ENCODE measurements at regions not wholly inside any gene's neighbourhood (a gene's known extent, or its start where the extent isn't known, plus 50 kb on each side); places are given as distances from the start of the nearest gene placed in this dataset.

DNA sequence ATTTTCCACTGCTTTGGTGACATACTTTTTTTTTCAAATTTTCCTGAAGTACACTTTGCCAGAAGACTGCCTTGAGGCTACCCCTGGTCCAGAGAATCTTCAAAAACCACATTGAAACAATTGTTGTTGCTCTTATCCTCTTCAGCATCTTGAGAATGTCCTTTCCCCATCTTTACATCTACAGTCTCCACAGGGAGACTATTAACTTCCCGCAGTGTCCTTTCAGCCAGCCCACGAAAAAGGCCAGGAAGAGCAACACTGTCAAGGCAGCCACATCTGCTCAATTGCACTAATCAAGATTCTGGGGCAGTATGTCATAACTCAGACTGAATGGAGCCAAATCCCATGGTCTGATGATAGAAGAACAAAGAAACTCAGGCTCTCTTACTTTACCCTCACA is 148.3 kb downstream of the ENC1 start:
- no TSS peak for BruUV-seq (replicated peaks)
- H3F3A ChIP-seq (ENCODE audit: low read length, unreplicated experiment): no peaks in the 10 kb centered on the region

DNA sequence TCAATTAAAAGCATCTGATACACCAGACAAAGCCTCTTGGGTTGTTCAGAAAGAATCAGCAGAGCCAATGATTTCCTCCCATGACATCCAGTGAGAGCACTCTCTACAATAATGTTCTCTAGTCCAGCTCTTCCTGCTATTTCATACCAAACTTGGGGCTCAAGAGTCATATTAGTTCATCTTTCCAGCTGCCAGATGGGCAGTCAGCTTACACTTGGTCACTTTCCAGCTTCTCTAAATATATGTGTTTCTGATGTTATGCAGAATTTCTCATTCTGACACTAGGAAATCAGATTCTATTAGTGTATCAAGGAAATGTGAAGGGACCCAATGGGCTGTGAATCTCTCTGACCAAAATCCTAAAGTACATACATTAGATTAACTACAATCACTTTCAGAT is 148.9 kb downstream of the ENC1 start:
- Histone ChIP-seq H4K20me1 (ENCODE audit: low read length) (no peaks in the 10 kb centered on the region), H3K27ac (ENCODE audit: low read length) (no peak overlapping the region), H3F3A (ENCODE audit: low read length, unreplicated experiment) (no peaks in the 10 kb centered on the region), H3K9ac (ENCODE audit: low read length) (no peak overlapping the region), H3K4me3 (ENCODE audit: low read length) (no peak overlapping the region), H3K9me2 (replicated peaks; ENCODE audit: low read length) (no peaks in the 10 kb centered on the region), H3K79me2 (ENCODE audit: low read length) (no peaks in the 10 kb centered on the region), H3K4me2 (ENCODE audit: low read length) (no peak overlapping the region), H3K36me3 (ENCODE audit: low read depth, low read length) (no peaks in the 10 kb centered on the region), H3K9me3 (ENCODE audit: low read length) (no peaks in the 10 kb centered on the region), H3K4me1 (ENCODE audit: insufficient read depth, low read length) (peaks cover 3% of the 10 kb centered on the region; the same call in 1 of the 2 replicates), H3K27me3 (ENCODE audit: low read length) (no peaks in the 10 kb centered on the region), H2AFZ (ENCODE audit: low read length) (no peak overlapping the region)
- BruUV-seq (replicated peaks): no TSS peak
- CTCF ChIA-PET: no interaction called here
- TF ChIP-seq EZH2phosphoT487 (IDR thresholded peaks at IDR 0.05; ENCODE audit: borderline replicate concordance, low read length) (no peak), CTCF (conservative IDR thresholded peaks at IDR 0.05; ENCODE audit: low read depth, low read length) (no peak), EZH2 (IDR thresholded peaks at IDR 0.05; ENCODE audit: low read length, unreplicated experiment) (no peak)
- POLR2A ChIA-PET (ENCODE audit: unreplicated experiment): interaction anchor here (0.6 kb wide), 1 partner anchor 50 kb away, joined by 3 read pairs; no protein-coding TSS in a partner anchor
- ATAC-seq: no peak
- no peak for DNase-seq
- intact Hi-C loops (cut with micrococcal nuclease): no loop called here

More for the DNA sequence above, 148.3 kb downstream of the ENC1 start:
- no peak for ATAC-seq
- H3K9ac ChIP-seq (ENCODE audit: low read length): no peak overlapping the region
- no peaks in the 10 kb centered on the region for H3K79me2 ChIP-seq (ENCODE audit: low read length)
- no peak overlapping the region for H3K27ac ChIP-seq (ENCODE audit: low read length)
- ChIA-PET CTCF (no interaction called here), POLR2A (ENCODE audit: unreplicated experiment) (interaction anchor here (0.6 kb wide), 1 partner anchor 51 kb away, joined by 3 read pairs; no protein-coding TSS in a partner anchor)
- H2AFZ ChIP-seq (ENCODE audit: low read length): no peak overlapping the region
- H3K4me3 ChIP-seq (ENCODE audit: low read length): no peak overlapping the region
- intact Hi-C loops (cut with micrococcal nuclease): no loop called here
- no peaks in the 10 kb centered on the region for H3K9me2 ChIP-seq (replicated peaks; ENCODE audit: low read length)
- no peaks in the 10 kb centered on the region for H3K36me3 ChIP-seq (ENCODE audit: low read depth, low read length)
- no peaks in the 10 kb centered on the region for H3K27me3 ChIP-seq (ENCODE audit: low read length)
- TF ChIP-seq CTCF (conservative IDR thresholded peaks at IDR 0.05; ENCODE audit: low read depth, low read length): no peak
- TF ChIP-seq EZH2 (IDR thresholded peaks at IDR 0.05; ENCODE audit: low read length, unreplicated experiment): no peak
- TF ChIP-seq EZH2phosphoT487 (IDR thresholded peaks at IDR 0.05; ENCODE audit: borderline replicate concordance, low read length): no peak
- no peak for DNase-seq
- H3K9me3 ChIP-seq (ENCODE audit: low read length): no peaks in the 10 kb centered on the region
- H3K4me2 ChIP-seq (ENCODE audit: low read length): no peak overlapping the region
- peaks cover 3% of the 10 kb centered on the region; the same call in 1 of the 2 replicates for H3K4me1 ChIP-seq (ENCODE audit: insufficient read depth, low read length)
- no peaks in the 10 kb centered on the region for H4K20me1 ChIP-seq (ENCODE audit: low read length)

DNA sequence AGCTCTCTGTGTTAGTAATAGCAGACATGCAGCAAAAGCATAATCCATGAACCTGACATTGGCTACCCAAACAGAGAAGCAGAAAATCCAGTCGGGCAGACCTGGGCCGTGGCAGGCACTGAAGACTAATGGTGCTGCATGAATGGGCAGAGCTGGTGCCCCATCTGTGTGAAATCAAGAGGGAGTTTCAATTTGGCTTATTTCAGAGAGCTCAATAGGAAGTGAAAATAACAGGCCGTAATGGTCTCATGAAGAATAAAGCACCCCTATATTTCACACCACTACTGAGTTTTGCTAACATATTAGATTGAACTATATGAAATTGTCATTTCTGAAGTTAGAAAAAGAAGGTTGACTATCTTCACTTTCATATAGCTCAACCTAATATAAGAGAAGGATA is 149.7 kb downstream of the ENC1 start:
- no peak overlapping the region for H2AFZ ChIP-seq (ENCODE audit: low read length)
- H3K79me2 ChIP-seq (ENCODE audit: low read length): no peaks in the 10 kb centered on the region
- no peak for DNase-seq
- H3K27ac ChIP-seq (ENCODE audit: low read length): no peak overlapping the region
- TF ChIP-seq EZH2 (IDR thresholded peaks at IDR 0.05; ENCODE audit: low read length, unreplicated experiment) (no peak), EZH2phosphoT487 (IDR thresholded peaks at IDR 0.05; ENCODE audit: borderline replicate concordance, low read length) (no peak), CTCF (conservative IDR thresholded peaks at IDR 0.05; ENCODE audit: low read depth, low read length) (no peak)
- H3K4me1 ChIP-seq (ENCODE audit: insufficient read depth, low read length): peaks cover 3% of the 10 kb centered on the region; the same call in 1 of the 2 replicates
- no peaks in the 10 kb centered on the region for H3K36me3 ChIP-seq (ENCODE audit: low read depth, low read length)
- no peak overlapping the region for H3K4me2 ChIP-seq (ENCODE audit: low read length)
- ChIA-PET POLR2A (ENCODE audit: unreplicated experiment) (no interaction called here), CTCF (no interaction called here)
- no peak overlapping the region for H3K9ac ChIP-seq (ENCODE audit: low read length)
- H3F3A ChIP-seq (ENCODE audit: low read length, unreplicated experiment): no peaks in the 10 kb centered on the region
- H3K27me3 ChIP-seq (ENCODE audit: low read length): no peaks in the 10 kb centered on the region
- intact Hi-C loops (cut with micrococcal nuclease): no loop called here
- H3K9me2 ChIP-seq (replicated peaks; ENCODE audit: low read length): no peaks in the 10 kb centered on the region
- H4K20me1 ChIP-seq (ENCODE audit: low read length): no peaks in the 10 kb centered on the region
- no TSS peak for BruUV-seq (replicated peaks)
- H3K9me3 ChIP-seq (ENCODE audit: low read length): no peaks in the 10 kb centered on the region
- ATAC-seq: no peak
- H3K4me3 ChIP-seq (ENCODE audit: low read length): no peak overlapping the region
